Adrenal gland (tissue), 9 donors: ENCODE measurements at regions not wholly inside any gene's neighbourhood (a gene's known extent, or its start where the extent isn't known, plus 50 kb on each side); places are given as distances from the start of the nearest gene placed in this dataset.

ENCODE experiments used
- DNase-seq, 7 donors: peaks; one replicate each; pipeline ENCODE4 v3.0.0-alpha.2; 2019 to 2020
- H3K27ac ChIP-seq, 5 donors: fragments of 200-600 bp; sonication (generic) in 4 of 5; 1 replicate in 3 of 5; 2 replicates in 2 of 5; pipeline versions ENCODE4 v1.5.1 to v1.8.0; 2016 to 2020; ENCODE audit warnings: mild to moderate bottlenecking in 1 of 5
- H3K27me3 ChIP-seq: fragments of 200-600 bp; 2 replicates; pipeline ENCODE4 v1.8.0; 2021
- H3K36me3 ChIP-seq, 2 donors: fragments of 200-600 bp; replicated peaks in 1 of 2; 1 replicate in 1 of 2; 2 replicates in 1 of 2; pipeline versions ENCODE4 v1.5.1 to v1.8.0; 2018 to 2022
- H3K4me1 ChIP-seq, 2 donors: fragments of 200-600 bp; replicated peaks in 1 of 2; 1 replicate in 1 of 2; 2 replicates in 1 of 2; pipeline versions ENCODE4 v1.5.1 to v1.8.0; 2018 to 2021
- H3K4me3 ChIP-seq, 4 donors: fragments of 200-600 bp; sonication (generic) in 3 of 4; one replicate each; pipeline ENCODE4 v1.5.1; 2016 to 2018
- H3K9me3 ChIP-seq, 3 donors: fragments of 200-600 bp; sonication (generic) in 1 of 3; replicated peaks in 1 of 3; 1 replicate in 2 of 3; 2 replicates in 1 of 3; pipeline versions ENCODE4 v1.5.1 to v1.8.0; 2016 to 2021
- CTCF ChIP-seq, 6 experiments: fragments of 450-650 bp in 4 of 6; fragments of 200-600 bp in 2 of 6; sonication (generic) in 1 of 6; IDR thresholded peaks; 1 replicate in 5 of 6; 2 replicates in 1 of 6; pipeline versions ENCODE4 v1.5.1 to v1.8.0; 2016 to 2021; ENCODE audit warnings: antibody characterized with exemption in 6 of 6, mild to moderate bottlenecking in 2 of 6, moderate library complexity in 1 of 6
- POLR2A ChIP-seq, 2 donors: fragments of 450-650 bp; IDR thresholded peaks; one replicate each; pipeline ENCODE4 v1.6.1; 2017; ENCODE audit warnings: antibody characterized with exemption in 2 of 2, mild to moderate bottlenecking in 2 of 2, moderate library complexity in 1 of 2
- WGBS, 4 donors: extraction: QIAGEN DNeasy Blood & Tissue Kit in 2 of 4; methylation state at CpG; one replicate each; pipeline versions ENCODE4 v1.1.5 to v1.1.7; 2013 to 2017; 5-methylcytosine and 5-hydroxymethylcytosine counted together
- intact Hi-C, 2 donors: fragments of 100-400 bp; cut with DNase I; formaldehyde crosslinking; loops; one replicate each; pipeline versions ENCODE4 v1.14.1 to v1.15.0; 2022 to 2023
- donor health status: healthy with polysubstance abuse.
- donor health status: Bipolar disorder and iron deficiency.
- donor health status: DM: yes; HTN: yes; CAD: no.
- donor health status: DM: no; HTN: no; CAD: no.
- donor health status: DM: no; HTN: no; CAD: no.

GRCh38 chr11:92317721-92318120 is 93.1 kb downstream of the FAT3 start:
- TF ChIP-seq POLR2A (IDR thresholded peaks at IDR 0.05) (no peak), CTCF (IDR thresholded peaks at IDR 0.05) (no peak)
- H3K36me3 ChIP-seq: no peaks in the 10 kb centered on the region
- DNase-seq: no peak
- no peaks in the 10 kb centered on the region for H3K4me1 ChIP-seq
- WGBS, 4 donors: 41 to 46% (median 43%) methylated on average over 2 of the region's 2 CpGs
- no peak overlapping the region for H3K4me3 ChIP-seq
- H3K9me3 ChIP-seq: no peaks in the 10 kb centered on the region
- intact Hi-C loops: no loop called here
- H3K27me3 ChIP-seq: no peaks in the 10 kb centered on the region
- H3K27ac ChIP-seq: no peak overlapping the region

- H3K27me3 ChIP-seq: no peaks in the 10 kb centered on the region
- TF ChIP-seq CTCF (IDR thresholded peaks at IDR 0.05): no peak
- TF ChIP-seq POLR2A (IDR thresholded peaks at IDR 0.05): no peak
- H3K27ac ChIP-seq: no peak overlapping the region
- WGBS, 4 donors: 46 to 58% (median 51%) methylated on average over 3 of the region's 3 CpGs
- no peaks in the 10 kb centered on the region for H3K4me1 ChIP-seq
- DNase-seq: no peak
- H3K36me3 ChIP-seq: no peaks in the 10 kb centered on the region
- intact Hi-C loops: no loop called here
- no peaks in the 10 kb centered on the region for H3K9me3 ChIP-seq
- H3K4me3 ChIP-seq: no peak overlapping the region
Observed at GRCh38 chr11:92322225-92322624, 97.6 kb downstream of the FAT3 start.

- H3K4me3 ChIP-seq: no peak overlapping the region
- intact Hi-C loops: no loop called here
- H3K36me3 ChIP-seq: no peaks in the 10 kb centered on the region
- no peaks in the 10 kb centered on the region for H3K27me3 ChIP-seq
- H3K4me1 ChIP-seq: peaks cover 0 to 2% of the 10 kb centered on the region in 2 donors
- no peak overlapping the region for H3K27ac ChIP-seq
- H3K9me3 ChIP-seq: no peaks in the 10 kb centered on the region
- no peak for DNase-seq
- no peak for TF ChIP-seq CTCF (IDR thresholded peaks at IDR 0.05)
- no peak for TF ChIP-seq POLR2A (IDR thresholded peaks at IDR 0.05)
- 50 to 76% (median 66%) methylated on average over 1 of the region's 1 CpG for WGBS, 4 donors
Observed at GRCh38 chr11:92324890-92325289, 100.3 kb downstream of the FAT3 start.

GRCh38 chr11:92325416-92325815 is 100.8 kb downstream of the FAT3 start:
- Histone ChIP-seq H3K4me1 (peaks cover 0 to 5% of the 10 kb centered on the region in 2 donors), H3K27ac (no peak overlapping the region), H3K27me3 (no peaks in the 10 kb centered on the region), H3K36me3 (no peaks in the 10 kb centered on the region), H3K4me3 (no peak overlapping the region), H3K9me3 (no peaks in the 10 kb centered on the region)
- WGBS, 4 donors: 76 to 80% (median 79%) methylated on average over 3 of the region's 3 CpGs
- no peak for TF ChIP-seq POLR2A (IDR thresholded peaks at IDR 0.05)
- TF ChIP-seq CTCF (IDR thresholded peaks at IDR 0.05): no peak
- intact Hi-C loops: no loop called here
- DNase-seq: no peak
